Non-pigmented ciliary epithelial cell (primary cell): ENCODE measurements at regions not wholly inside any gene's neighbourhood (a gene's known extent, or its start where the extent isn't known, plus 50 kb on each side); places are given as distances from the start of the nearest gene placed in this dataset.

ENCODE experiments used
- DNase-seq: peaks from one replicate; pipeline ENCODE4 v3.0.0-alpha.2; 2010; ENCODE audit warnings: low read depth

DNA sequence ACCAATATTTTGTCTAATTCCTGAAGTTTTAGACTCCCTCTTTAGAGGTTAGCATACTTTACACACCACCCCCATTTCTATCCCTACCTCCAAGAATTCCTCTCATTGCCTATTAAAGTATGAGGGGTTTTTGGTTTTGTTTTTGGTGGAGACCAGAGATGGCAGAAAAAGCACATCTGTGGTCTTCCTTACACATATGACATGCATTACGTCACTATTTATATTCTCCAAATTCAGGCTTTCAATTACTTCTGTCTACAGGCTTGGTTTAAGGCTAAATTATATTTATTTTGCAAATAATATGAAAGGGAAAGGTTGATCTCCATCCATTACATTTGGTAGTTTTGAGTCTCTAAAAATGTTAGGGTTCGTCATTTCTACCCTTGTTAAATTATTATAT is 674.6 kb downstream of the LMO4 start:
- DNase-seq, result no peak

DNA sequence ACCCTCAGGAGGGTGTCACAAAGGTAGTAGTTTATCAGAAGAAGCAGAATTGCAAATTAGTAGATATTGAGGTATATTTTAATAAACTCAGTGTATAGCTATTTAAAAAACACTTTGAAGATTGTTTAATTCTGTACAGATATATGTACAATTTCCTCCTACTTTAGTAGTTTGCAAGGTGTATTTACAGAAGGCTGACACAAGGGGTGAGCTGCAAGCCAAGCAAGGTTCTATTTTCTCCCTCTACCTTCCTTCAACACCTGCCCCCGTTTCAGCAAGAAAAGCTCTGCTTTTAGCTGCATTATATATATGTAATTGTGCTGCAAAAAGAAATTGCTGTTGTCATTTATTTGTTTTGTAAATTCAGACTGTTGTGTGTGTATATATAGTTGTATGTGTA is 674.2 kb upstream of the PKN2 start:
- DNase-seq, result no peak

DNA sequence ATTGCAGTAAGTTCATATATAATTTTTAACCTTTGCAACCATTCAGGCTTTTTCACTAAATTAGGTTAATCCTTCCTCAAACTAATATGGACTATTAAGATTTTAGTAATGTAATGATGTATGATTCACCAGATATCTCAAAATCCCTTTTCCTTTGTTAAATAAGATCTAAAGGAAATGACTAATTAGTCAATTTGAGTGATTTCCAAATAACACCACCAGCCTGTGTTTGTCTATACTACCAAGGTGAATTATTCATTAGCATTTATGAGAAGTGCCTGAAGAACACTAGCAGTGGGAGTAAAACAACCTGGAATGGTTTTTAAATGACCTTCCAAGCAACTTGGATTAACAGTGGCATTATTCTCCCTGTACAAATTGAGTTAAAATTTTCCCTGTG is 670.6 kb upstream of the PKN2 start:
- DNase-seq, result no peak

DNA sequence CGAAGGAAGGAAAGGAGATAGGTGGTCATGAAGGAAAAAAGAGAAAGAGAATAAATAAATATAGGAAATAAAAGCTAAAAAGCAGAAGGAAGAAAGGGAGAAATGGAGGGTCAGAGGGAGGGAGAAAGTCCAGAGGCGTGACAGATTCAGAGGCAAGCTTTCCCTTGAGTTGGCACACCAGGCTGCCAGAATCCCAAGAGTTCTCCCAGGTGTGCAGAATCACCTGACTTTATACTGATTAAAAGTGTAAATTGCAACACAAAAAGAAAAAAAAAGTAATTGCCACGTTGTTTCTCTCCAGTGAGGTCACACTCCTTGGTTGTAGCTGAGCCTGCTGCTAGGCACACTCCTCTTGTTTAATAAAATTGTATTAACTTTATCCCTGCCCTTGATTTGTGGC is 669.9 kb upstream of the PKN2 start:
- no peak for DNase-seq

DNA sequence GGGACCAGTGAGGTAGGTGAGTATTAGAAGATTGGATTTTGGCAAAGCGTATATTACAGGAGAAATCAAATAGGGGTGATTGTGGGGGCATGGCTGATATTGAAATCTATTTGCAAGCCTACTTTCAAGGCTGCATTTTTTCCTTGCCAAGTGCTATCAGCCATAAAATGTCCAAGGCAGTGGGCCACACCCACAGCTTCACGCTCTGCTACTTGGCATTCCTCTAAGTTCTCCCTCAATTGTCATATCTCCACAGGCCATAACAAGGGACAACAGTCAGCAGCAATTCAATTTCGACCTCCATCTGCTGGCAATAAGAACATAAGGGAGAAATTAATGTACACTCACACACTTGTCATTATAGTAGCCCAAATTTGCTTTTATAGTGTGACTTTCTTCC is 667.1 kb upstream of the PKN2 start:
- no peak for DNase-seq

DNA sequence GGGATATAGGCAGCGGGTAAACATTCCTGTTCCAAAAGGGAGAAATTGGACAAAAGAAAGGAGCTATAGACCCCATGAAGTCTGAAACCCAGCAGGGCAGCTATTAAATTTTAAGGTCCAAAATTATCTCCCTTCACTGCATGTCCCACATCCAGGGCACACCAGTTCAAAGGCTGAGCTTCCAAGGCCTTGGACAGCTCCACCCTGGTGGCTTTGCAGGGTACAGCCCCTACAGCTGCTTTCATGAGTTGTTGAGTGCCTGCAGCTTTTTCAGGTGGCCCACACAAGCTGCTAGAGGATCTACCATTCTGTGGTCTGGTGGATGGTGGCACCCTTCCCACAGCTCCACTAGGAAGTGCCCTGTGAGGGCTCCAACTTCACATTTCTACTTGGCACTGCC is 662.5 kb upstream of the PKN2 start:
- no peak for DNase-seq

DNA sequence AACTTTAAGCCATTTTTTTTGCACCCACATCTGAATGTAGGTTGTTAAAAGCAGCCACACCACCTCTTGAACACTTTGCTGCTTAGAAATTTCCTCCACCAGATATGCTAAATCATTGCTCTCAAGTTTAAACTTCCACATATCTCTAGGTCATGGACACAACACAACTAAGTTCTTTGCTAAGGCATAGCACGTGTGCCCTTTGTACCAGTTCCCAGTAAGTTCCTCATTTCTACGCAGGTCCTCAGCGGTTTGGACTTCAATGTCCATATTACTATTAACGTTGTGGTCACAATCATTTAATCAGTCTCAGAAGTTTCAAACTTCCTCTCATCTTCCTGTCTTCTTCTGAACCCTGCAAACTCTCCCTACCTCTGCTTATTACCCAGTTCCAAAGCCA is 661.6 kb upstream of the PKN2 start:
- no peak for DNase-seq

DNA sequence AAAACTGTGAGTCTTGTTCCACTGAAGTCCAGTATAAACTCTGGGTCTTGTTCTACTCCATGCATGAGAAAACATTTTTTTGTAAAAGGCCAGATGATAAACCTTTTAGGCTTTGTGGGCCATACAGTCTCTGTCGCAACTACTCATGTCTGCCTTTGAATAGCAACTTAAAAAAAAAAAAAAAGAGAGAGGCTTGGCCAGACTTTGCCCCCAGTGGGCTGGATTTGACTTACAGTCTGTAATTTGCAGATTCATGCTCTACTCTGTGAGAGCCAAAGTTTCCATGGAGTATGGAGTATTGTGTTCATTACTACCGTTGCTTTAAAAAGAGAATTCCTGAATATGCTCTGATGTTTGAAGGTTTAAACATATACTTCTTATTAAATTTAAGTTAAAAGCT is 654.9 kb upstream of the PKN2 start:
- no peak for DNase-seq

DNA sequence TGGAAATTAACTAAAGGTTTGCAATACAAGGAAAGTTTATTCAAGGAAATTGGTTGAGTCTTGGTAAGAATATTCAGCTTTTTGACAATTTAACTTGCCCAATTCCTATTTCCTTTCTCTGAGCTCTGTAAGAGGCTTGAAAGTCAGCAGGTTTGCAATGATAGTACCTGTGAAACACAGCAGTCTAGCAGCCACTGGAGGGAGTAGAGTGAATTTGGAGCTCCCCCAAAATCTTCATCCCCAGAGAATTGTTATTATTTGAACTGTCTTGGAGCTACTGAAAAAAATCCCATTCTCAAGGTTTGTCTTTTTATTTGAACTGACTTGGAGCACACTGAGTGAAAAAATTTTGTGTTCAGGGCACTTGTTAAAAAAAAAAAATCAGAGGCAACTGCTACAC is 654.2 kb upstream of the PKN2 start:
- DNase-seq, result no peak

DNA sequence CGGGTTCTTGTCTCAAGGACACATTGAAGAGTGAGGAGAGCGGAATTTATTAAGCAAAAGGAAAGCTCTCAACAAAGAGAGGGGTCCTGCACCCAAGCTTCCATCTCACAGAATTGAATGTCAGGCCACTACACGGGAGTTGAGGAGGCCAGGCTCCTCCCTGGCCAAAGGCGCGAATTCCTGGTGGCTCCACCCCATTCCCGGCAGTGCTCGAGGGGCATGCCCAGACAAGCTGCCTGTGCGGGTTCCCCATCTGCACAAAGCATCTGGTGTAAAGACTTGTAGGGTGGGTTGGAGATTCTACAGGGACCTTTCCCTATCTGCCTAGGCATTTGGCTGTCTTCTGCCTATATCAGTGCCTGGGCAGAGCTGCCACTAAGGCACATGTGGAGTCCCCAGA is 648.5 kb upstream of the PKN2 start:
- DNase-seq, result no peak

DNA sequence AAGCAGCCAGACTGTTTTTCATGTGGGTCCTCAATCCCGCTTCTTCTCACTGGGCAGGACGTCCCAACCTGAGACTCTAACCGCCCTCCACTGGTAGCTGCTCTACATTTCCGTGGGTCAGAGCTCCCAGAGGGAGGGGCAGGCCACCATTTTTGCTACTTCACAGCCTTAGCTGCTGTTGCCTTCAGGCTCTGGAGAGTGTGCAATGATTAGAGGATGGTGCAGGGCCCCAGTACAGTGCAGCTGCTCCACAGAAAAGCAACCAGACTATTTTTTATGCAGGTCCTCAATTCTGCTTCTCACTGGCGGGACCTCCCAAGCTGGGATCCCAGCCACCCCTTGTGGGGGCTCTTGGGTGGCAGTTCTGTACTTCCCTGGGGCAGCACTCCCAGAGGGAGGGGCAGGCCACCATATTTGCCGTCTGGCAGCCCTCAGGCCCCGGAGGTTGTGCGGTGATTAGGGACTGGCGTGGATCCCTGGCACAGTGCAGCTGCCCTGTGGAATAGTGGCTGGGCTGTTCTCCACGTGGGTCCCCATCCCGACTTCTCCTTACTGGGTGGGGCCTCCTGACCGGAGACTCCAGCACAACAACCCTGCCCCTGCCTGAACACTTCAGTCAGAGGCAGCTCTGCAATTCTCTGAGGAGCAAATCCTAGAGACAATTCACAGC is 647.6 kb upstream of the PKN2 start:
- no peak for DNase-seq

DNA sequence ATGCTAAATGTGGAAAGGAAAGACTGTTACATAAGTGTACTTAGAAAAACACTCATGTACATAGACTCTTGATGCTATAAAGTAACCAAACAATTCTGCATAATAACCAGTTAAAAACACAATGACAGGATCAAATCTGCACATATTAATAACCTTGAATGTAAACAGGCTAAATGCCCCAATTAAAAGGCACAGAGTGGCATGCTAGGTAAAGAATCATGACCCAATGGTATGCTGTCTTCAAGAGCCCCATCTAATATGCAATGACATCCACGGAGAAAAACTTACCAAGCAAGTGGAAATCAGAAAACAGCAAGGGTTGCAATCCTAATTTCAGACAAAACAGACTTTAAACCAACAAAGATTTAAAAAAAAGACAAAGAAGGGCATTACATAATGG is 644.8 kb upstream of the PKN2 start:
- no peak for DNase-seq

DNA sequence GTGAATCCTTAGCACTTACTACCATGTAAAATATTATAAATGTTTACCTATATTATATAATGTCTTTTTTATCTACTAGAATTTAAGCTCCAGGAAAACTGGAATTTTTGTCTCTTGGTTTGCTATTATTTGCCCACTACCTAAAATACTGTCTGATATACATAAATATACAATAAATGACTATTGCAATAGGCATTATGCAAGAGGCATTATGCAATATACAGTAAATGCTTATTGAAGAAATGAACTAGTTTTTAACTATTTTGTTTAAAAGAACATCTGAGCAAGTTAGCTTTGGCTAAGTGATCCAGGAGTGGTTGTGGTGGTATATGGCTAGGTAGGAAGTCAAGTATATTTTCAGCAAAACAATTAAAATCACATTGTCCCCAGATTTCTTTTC is 640.2 kb upstream of the PKN2 start:
- no peak for DNase-seq

DNA sequence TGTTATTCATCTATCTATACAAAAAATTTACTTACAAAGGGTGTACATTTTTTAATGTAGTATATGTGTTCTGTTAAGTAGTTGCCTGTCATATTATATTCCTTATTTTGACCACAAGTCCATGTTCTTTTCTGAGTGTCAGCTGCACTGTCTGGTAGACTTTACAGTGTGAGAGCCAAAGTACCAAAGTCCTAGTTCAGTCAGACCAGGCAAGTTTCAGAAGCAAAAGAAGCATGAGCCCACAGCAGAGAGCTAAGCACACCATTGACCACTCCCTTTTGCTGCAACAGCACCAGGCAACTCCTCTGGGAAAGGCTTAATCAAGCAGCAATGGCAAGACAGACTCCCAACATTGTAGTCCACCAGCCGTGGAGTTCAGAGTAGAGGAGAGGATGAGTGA is 631.9 kb upstream of the PKN2 start:
- no peak for DNase-seq

DNA sequence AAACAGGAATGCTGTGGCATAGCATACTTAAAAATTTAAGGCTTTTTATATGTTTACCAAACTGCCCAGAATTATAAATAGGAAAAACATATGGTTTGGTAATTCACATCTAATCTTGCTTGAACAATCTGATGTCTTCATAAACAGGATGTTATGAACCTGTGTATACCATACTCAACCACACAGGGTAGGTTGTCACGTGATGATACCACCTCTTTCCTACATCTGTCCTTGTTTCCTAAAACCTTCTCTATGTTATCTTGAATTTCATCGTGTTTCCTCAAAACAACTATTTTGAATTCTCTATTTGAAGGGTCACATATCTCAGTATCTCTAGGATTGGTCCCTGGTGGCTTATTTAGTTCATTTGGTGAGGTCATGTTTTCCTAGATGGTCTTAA is 631.0 kb upstream of the PKN2 start:
- no peak for DNase-seq

DNA sequence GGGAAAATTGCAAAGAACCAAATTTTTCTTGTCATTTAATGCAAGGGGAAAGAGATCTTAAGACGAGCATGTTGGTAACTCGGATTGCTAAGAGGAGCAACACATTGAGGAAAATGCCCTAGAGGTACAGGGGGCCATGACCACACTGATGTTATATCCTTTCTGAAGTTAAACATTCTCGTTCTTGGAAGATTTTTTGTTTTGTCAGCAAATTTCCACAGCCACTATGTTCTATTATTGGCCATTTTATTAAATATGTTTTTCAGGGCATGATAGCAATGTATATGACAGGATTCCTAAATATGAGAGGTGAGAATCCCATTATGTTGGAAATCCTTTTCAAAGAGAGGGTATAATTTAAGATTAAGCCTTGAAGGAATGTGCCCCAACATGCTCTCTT is 627.2 kb upstream of the PKN2 start:
- DNase-seq, result no peak

DNA sequence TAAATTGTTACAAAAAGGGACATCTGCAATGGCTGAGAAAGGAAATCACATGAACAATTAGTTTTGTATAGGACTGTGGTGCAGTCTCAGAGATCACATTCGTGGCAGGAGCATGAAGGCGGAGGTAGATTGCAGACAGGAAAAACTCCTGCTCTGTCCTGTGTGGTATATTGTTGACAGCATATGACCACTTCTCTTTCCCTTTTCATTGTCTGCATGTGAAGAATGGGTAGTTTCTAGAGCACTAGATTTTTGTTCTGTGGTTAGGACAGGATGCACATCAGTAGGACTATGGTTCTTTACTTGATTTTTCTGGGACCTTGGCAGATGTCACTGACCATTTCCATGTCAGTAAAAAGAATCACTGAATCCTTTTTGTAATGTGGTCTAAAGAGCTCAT is 625.9 kb upstream of the PKN2 start:
- no peak for DNase-seq

DNA sequence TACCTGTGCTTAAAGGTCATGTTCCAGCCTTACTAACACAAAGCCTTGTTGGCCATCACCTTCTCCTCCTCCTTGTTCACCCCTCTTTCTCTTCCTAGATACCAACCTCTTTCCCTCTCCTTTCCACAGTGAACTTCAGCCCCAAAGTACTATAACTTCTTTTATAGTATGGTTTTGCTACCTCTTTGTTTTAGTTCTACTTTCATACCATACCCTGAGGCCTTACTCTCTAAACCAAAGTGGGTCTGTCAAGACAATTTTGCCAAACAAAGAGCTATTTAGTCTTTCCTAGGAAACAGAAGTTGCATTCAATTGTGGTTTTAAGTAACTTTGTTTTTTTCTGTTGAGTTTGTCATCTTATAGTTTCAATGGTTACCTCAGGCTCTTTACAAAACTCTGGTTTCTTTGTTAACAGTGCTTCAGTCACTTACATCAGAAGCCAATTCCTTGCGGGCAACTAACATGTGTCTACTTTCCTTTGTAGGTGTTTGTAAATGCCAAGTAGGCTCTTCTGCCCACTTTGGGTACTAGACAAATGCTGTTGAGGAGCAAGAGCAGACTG is 623.9 kb upstream of the PKN2 start:
- no peak for DNase-seq

DNA sequence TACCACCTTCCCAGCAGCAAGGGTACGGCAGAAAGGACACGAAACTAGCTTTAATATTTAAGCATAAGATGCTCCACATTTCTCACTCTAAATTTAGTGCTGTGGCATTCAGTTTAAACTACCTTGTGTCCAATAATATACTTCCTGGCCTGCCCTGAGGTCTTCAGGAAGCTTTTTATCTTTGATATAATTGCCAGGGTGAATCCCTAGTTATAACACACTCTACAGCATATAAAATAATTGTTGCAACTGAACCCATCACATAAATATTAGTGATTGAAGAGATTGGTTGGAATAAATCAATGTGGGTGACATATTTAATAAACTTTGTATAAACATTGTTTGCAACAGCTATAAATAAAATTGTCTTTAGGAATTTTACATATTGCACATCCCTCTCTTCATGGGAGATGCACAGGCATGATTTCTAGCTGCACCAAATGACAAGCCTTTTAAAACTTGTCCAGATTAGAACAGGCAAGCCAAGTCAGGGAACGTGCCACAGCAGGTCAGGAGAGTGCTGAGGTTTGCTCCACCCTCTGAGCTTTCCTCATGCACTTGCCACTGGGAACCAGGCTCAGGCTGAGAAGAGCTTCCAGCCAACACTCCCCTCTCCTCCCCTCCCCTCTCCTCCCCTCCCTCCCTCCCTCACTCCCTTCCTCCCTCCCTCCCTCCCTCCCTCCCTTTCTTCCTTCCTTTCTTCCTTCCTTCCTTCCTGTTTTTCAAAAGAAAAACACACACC is 623.2 kb upstream of the PKN2 start:
- no peak for DNase-seq

DNA sequence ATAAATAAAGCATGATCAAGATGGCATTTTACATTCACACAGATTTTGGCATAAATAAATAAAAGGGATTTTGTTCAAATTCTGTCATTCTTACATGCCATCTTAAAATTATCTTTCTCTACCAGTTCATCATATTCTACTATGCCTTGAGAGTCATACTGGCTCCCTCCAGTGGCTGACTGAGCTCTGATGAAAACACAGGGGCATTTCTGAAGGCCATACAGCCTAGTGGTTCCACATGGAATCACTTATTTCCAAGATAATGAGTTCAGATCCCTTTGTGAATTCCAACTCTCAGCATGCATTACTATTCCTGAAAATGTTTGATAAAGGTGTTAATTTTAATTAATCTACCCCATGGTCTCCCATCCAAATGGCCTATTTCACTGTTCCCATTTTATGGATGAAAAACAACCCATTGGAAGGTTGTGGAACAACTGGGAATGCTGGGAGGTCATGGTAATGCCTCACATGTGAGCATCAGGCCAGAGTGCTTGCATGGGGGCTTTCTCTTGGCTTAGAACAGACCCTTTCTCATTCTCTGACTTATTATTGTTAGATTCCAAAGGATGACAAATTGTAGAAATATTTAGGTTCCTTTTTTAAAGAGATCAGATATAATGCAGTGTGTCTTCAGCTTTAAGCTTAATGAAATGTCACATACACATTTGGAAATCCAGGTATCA is 622.4 kb upstream of the PKN2 start:
- DNase-seq, result peak; percentile 20

DNA sequence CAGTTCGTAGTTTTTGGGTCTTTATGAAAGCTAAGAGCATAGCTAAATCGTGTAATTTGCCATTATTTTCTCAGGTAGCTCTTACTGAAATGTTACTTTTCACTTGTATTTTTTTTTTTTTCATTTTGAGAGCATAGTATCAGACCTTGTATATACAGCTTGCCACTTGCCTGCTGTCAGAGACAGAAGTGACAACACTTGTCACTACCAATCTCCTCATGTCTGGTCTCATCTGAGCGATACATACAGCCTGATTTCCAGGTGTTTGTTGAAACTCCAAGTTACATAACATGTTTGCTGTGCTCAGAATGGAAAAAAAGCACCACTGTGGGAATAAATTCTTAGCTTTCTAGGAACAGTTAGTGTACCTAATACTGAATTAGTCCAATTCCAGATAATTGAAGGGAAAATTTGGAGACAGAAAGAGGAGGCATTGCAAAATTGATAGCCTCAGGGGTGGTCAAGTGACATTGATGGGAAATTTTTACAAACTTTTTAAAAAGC is 621.4 kb upstream of the PKN2 start:
- no peak for DNase-seq

DNA sequence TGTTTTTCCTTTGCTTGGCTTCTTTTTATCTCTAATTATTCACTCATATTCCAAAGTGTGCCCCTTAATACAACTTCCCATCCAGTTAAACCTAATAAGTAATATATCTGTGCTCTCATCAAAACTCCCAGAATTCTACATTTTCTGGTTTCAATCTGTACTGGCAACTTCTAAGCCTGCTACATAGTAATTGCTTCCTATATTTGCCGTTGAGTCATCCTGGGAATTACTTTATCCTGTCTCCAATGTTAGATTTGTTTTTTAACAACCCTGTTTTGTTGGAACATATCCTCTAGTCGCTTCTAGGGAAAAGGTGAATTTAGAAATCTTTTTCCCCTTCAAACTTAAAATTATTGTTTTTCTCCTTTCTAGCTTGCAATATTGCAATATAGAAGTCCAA is 620.5 kb upstream of the PKN2 start:
- DNase-seq, result no peak

DNA sequence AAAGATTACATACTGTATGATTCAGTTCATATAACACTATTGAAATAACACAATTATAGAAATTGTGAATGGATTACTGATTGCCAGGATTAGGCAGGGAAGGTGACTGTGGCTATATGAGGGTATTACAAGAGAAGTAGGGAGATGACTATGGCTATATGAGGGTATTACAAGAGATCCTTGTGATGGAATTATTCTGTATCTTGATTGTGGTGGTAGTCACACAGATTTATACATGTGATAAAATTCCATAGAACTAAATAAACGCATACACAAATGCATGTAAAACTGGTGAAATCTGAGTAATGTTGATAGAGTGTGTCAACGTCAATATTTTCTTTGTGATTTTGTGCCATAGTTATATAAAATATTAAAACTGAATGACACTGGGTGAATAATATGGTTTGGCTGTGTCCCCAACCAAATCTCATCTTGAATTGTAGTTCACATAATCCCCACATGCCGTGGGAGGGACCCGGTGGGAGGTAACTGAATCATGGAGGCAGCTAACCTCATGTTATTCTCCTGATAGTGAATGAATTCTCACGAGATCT is 615.6 kb upstream of the PKN2 start:
- no peak for DNase-seq
